Endodermal cell (in vitro differentiated cells): ENCODE measurements at regions not wholly inside any gene's neighbourhood (a gene's known extent, or its start where the extent isn't known, plus 50 kb on each side); places are given as distances from the start of the nearest gene placed in this dataset.

Source experiments
- DNase-seq: peaks from one replicate; pipeline ENCODE4 v3.0.0-alpha.2; 2017
- H3K27ac ChIP-seq: 2 replicates; pipeline ENCODE4 v1.5.1; 2013; ENCODE audit warnings: mild to moderate bottlenecking, low read depth, low read length, moderate library complexity
- H3K27me3 ChIP-seq: 2 replicates; pipeline ENCODE4 v1.6.1; 2013; ENCODE audit warnings: mild to moderate bottlenecking, low read length, moderate library complexity; ENCODE audit not compliant: insufficient read depth, control insufficient read depth, poor library complexity, severe bottlenecking
- H3K36me3 ChIP-seq: 2 replicates; pipeline ENCODE4 v1.7.0; 2013; ENCODE audit warnings: mild to moderate bottlenecking, low read length, moderate library complexity; ENCODE audit not compliant: control insufficient read depth, insufficient read depth
- H3K4me1 ChIP-seq: one replicate; pipeline ENCODE4 v1.7.0; 2013; ENCODE audit warnings: low read length; ENCODE audit not compliant: control insufficient read depth, insufficient read depth
- H3K4me3 ChIP-seq: 2 replicates; pipeline ENCODE4 v1.5.1; 2013; ENCODE audit warnings: mild to moderate bottlenecking, low read length, moderate library complexity
- H3K9ac ChIP-seq: 2 replicates; pipeline ENCODE4 v1.6.1; 2013; ENCODE audit warnings: mild to moderate bottlenecking, low read length, moderate library complexity; ENCODE audit not compliant: poor library complexity, severe bottlenecking; ENCODE audit errors: extremely low read depth
- H3K9me3 ChIP-seq: 2 replicates; pipeline ENCODE4 v1.6.1; 2013; ENCODE audit warnings: mild to moderate bottlenecking, low read length, moderate library complexity; ENCODE audit not compliant: control insufficient read depth
- H3K27ac Mint-ChIP-seq: 2 replicates; pipeline ENCODE4 v1.8.0; 2020; ENCODE audit warnings: mixed read lengths
- H3K27me3 Mint-ChIP-seq: 2 replicates; pipeline ENCODE4 v1.8.0; 2021; ENCODE audit warnings: mild to moderate bottlenecking, mixed read lengths; ENCODE audit not compliant: insufficient read depth
- H3K36me3 Mint-ChIP-seq: 2 replicates; pipeline ENCODE4 v1.8.0; 2020; ENCODE audit warnings: low read depth, mixed read lengths
- H3K4me1 Mint-ChIP-seq: 2 replicates; pipeline ENCODE4 v1.8.0; 2020; ENCODE audit warnings: mixed read lengths
- H3K4me3 Mint-ChIP-seq: 2 replicates; pipeline ENCODE4 v1.8.0; 2020; ENCODE audit warnings: mild to moderate bottlenecking, moderate library complexity, mixed read lengths
- H3K9me3 Mint-ChIP-seq: 2 replicates; pipeline ENCODE4 v1.8.0; 2020; ENCODE audit warnings: mild to moderate bottlenecking, mixed read lengths
- WGBS, 2 experiments: methylation state at CpG; one replicate each; pipeline versions ENCODE4 v1.1.5 to v1.1.7; 2013; ENCODE audit warnings: missing lambda C conversion rate in 2 of 2, mixed read lengths in 1 of 2; ENCODE audit not compliant: insufficient coverage in 1 of 2, insufficient read length in 1 of 2; 5-methylcytosine and 5-hydroxymethylcytosine counted together
- TF ChIP-seq, protein P1 (sequence below): fragments of 200-600 bp; sonication (generic); conservative IDR thresholded peaks from 2 replicates; pipeline ENCODE4 v1.5.0; 2021; ENCODE audit warnings: antibody characterized with exemption, mild to moderate bottlenecking

DNA sequence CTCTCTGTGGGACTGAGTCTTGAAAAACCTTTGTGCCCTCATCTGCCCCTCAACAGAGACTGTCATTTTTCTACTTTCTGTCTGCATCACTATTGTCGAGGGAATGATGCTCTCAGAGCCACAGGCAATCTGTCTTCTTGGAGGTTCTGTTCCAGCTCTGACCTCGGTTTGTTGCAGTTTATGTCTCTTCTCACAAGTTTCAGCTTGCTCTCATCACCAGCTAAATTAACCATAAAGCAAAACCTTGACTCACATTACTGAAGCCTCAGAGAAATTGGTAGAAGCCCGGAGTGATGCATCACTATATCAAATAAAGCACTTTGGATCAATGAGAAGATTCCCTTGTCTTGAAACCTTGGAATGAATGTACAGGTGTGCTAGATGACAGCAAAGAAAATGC is 60.6 kb upstream of the BLID start:
- DNase-seq, result no peak
- TF ChIP-seq, protein P1, sequence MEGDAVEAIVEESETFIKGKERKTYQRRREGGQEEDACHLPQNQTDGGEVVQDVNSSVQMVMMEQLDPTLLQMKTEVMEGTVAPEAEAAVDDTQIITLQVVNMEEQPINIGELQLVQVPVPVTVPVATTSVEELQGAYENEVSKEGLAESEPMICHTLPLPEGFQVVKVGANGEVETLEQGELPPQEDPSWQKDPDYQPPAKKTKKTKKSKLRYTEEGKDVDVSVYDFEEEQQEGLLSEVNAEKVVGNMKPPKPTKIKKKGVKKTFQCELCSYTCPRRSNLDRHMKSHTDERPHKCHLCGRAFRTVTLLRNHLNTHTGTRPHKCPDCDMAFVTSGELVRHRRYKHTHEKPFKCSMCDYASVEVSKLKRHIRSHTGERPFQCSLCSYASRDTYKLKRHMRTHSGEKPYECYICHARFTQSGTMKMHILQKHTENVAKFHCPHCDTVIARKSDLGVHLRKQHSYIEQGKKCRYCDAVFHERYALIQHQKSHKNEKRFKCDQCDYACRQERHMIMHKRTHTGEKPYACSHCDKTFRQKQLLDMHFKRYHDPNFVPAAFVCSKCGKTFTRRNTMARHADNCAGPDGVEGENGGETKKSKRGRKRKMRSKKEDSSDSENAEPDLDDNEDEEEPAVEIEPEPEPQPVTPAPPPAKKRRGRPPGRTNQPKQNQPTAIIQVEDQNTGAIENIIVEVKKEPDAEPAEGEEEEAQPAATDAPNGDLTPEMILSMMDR, result no peak
- H3K4me3 ChIP-seq, result no peak overlapping the region

GRCh38 chr11:122175306-122175705 is 59.3 kb upstream of the BLID start:
- H3K27ac ChIP-seq, result no peak overlapping the region
- no peak overlapping the region for H3K9ac ChIP-seq
- Mint-ChIP-seq H3K9me3 (no peaks in the 10 kb centered on the region), H3K4me3 (no peak overlapping the region), H3K27me3 (no peaks in the 10 kb centered on the region), H3K27ac (no peak overlapping the region), H3K36me3 (no peaks in the 10 kb centered on the region), H3K4me1 (peaks cover 8% of the 10 kb centered on the region)
- H3K4me3 ChIP-seq, result no peak overlapping the region
- TF ChIP-seq, protein P1, result no peak
- WGBS, 2 experiments, result 80% methylated on average over 2 of the region's 3 CpGs; no CpG with 5 or more reads in 1 of the 2 experiments
- DNase-seq, result no peak
- H3K36me3 ChIP-seq, result no peaks in the 10 kb centered on the region
- peaks cover 5% of the 10 kb centered on the region for H3K27me3 ChIP-seq
- no peaks in the 10 kb centered on the region for H3K4me1 ChIP-seq
- no peaks in the 10 kb centered on the region for H3K9me3 ChIP-seq

More for the DNA sequence above, 60.6 kb upstream of the BLID start:
- peaks cover 5% of the 10 kb centered on the region for H3K27me3 ChIP-seq
- H3K27ac Mint-ChIP-seq, result no peak overlapping the region
- H3K9ac ChIP-seq, result no peak overlapping the region
- peaks cover 14% of the 10 kb centered on the region for H3K4me1 Mint-ChIP-seq
- no peaks in the 10 kb centered on the region for H3K9me3 ChIP-seq
- H3K4me1 ChIP-seq, result peaks cover under 1% of the 10 kb centered on the region
- H3K27me3 Mint-ChIP-seq, result no peaks in the 10 kb centered on the region
- no peak overlapping the region for H3K27ac ChIP-seq
- 82 to 95% methylated on average over 3 of the region's 3 CpGs for WGBS, 2 experiments
- H3K36me3 ChIP-seq, result no peaks in the 10 kb centered on the region
- H3K4me3 Mint-ChIP-seq, result no peak overlapping the region
- H3K9me3 Mint-ChIP-seq, result no peaks in the 10 kb centered on the region
- H3K36me3 Mint-ChIP-seq, result no peaks in the 10 kb centered on the region

DNA sequence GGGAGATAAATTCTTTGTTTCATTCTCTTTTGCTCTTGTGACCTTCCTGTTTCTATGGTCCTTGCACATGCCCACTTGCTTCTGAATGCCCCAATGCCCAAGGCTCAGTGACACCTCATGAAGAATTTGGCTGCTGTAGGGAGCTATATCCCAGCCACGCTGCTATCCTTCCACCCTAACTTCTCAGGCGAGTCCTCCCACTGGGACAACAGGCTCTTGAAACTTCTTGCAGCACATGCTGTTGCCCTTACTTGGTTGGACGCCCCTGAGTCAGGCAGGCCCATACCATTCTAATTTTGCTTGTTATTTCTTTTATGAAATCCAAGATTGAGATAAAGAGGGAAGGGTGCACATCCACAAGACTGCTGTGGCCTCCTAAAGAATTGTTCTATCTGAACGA is 57.6 kb upstream of the BLID start:
- Histone ChIP-seq H3K36me3 (no peaks in the 10 kb centered on the region), H3K9me3 (no peaks in the 10 kb centered on the region), H3K4me3 (no peak overlapping the region), H3K27ac (no peak overlapping the region), H3K9ac (no peak overlapping the region), H3K27me3 (peaks cover 5% of the 10 kb centered on the region), H3K4me1 (no peaks in the 10 kb centered on the region)
- TF ChIP-seq, protein P1, result no peak
- Mint-ChIP-seq H3K36me3 (no peaks in the 10 kb centered on the region), H3K4me1 (peaks cover under 1% of the 10 kb centered on the region), H3K27me3 (no peaks in the 10 kb centered on the region), H3K9me3 (no peaks in the 10 kb centered on the region), H3K4me3 (no peak overlapping the region), H3K27ac (no peak overlapping the region)
- no peak for DNase-seq
- WGBS, 2 experiments, result 86 to 100% methylated on average over 3 to 4 of the region's 4 CpGs
